ENCODE measurements at regions not wholly inside any gene's neighbourhood (a gene's known extent, or its start where the extent isn't known, plus 50 kb on each side); places are given as distances from the start of the nearest gene placed in this dataset.

- TF ChIP-seq POU2F2 (IDR thresholded peaks at IDR 0.05; ENCODE audit: low read depth, low read length) (no peak), POLR2A (IDR thresholded peaks at IDR 0.05; ENCODE audit: low read depth, low read length) (no peak), TAF1 (IDR thresholded peaks at IDR 0.05; ENCODE audit: low read depth, low read length) (no peak), SPI1 (IDR thresholded peaks at IDR 0.05; ENCODE audit: low read depth, low read length) (no peak), POLR2AphosphoS5 (IDR thresholded peaks at IDR 0.05; ENCODE audit: low read depth, low read length) (no peak)
Observed at GRCh38 chr5:97726106-97726505, 543.1 kb upstream of the RIOK2 start.
